ENCODE measurements at regions not wholly inside any gene's neighbourhood (a gene's known extent, or its start where the extent isn't known, plus 50 kb on each side); places are given as distances from the start of the nearest gene placed in this dataset.

- H3K27ac ChIP-seq, result no peak overlapping the region
- intact Hi-C loops (cut with DNase I), result loop anchor here in 1 of 10 donors (10.0 kb wide), 1 partner anchor 46 kb away; no protein-coding TSS in a partner anchor
- H3K4me1 ChIP-seq, result peaks cover 0 to 5% (median 0%) of the 10 kb centered on the region in 12 donors
- H3K9me3 ChIP-seq, result no peaks in the 10 kb centered on the region
- no peak for ATAC-seq
- H3K4me3 ChIP-seq, result no peak overlapping the region
- WGBS, 4 donors, result 91 to 96% (median 94%) methylated on average over 3 of the region's 3 CpGs
- TF ChIP-seq POLR2A (IDR thresholded peaks at IDR 0.05) (no peak), CTCF (IDR thresholded peaks at IDR 0.05) (no peak)
- no peaks in the 10 kb centered on the region for H3K36me3 ChIP-seq
- DNase-seq, result no peak
- no peaks in the 10 kb centered on the region for H3K27me3 ChIP-seq
Observed at GRCh38 chr20:23188377-23189169, 102.4 kb upstream of the CD93 start.

- ATAC-seq (peak; percentile 75 to 95 (median 94)), DNase-seq (peak in 4 of 5 donors; percentile 46 to 75 (median 48))
- intact Hi-C loops (cut with DNase I), result loop anchor here in 1 of 10 donors (10.0 kb wide), 1 partner anchor 47 kb away; no protein-coding TSS in a partner anchor
- H3K27me3 ChIP-seq, result no peaks in the 10 kb centered on the region
- no peaks in the 10 kb centered on the region for H3K9me3 ChIP-seq
- TF ChIP-seq CTCF (IDR thresholded peaks at IDR 0.05) (no peak), POLR2A (IDR thresholded peaks at IDR 0.05) (no peak)
- WGBS, 4 donors, result 39 to 72% (median 61%) methylated on average over 6 to 7 of the region's 7 CpGs
- no peak overlapping the region for H3K4me3 ChIP-seq
- no peaks in the 10 kb centered on the region for H3K36me3 ChIP-seq
- no peak overlapping the region for H3K27ac ChIP-seq
- H3K4me1 ChIP-seq, result peaks cover 0 to 5% (median 0%) of the 10 kb centered on the region in 12 donors
Observed at GRCh38 chr20:23187751-23188150, 101.6 kb upstream of the CD93 start.

- ATAC-seq (no peak), DNase-seq (no peak)
- no peak overlapping the region for H3K27ac ChIP-seq
- WGBS, 4 donors, result 79 to 97% (median 93%) methylated on average over 4 to 5 of the region's 5 CpGs
- no peak overlapping the region for H3K4me3 ChIP-seq
- no peaks in the 10 kb centered on the region for H3K27me3 ChIP-seq
- intact Hi-C loops (cut with DNase I), result loop anchor here in 1 of 10 donors (10.0 kb wide), 1 partner anchor 48 kb away; no protein-coding TSS in a partner anchor
- H3K9me3 ChIP-seq, result peaks cover 0 to 5% (median 0%) of the 10 kb centered on the region in 12 donors
- H3K4me1 ChIP-seq, result peaks cover 0 to 5% (median 0%) of the 10 kb centered on the region in 12 donors
- TF ChIP-seq CTCF (IDR thresholded peaks at IDR 0.05), result no peak
- TF ChIP-seq POLR2A (IDR thresholded peaks at IDR 0.05), result no peak
- H3K36me3 ChIP-seq, result no peaks in the 10 kb centered on the region
Observed at GRCh38 chr20:23186808-23187207, 100.7 kb upstream of the CD93 start.

- WGBS, 4 donors, result 32 to 57% (median 56%) methylated on average over 7 to 9 of the region's 9 CpGs
- Histone ChIP-seq H3K27me3 (no peaks in the 10 kb centered on the region), H3K4me1 (peaks cover 0 to 33% (median 14%) of the 10 kb centered on the region in 12 donors), H3K27ac (peak overlapping the region; percentile 33 to 84 (median 68)), H3K36me3 (no peaks in the 10 kb centered on the region), H3K9me3 (peaks cover 0 to 13% (median 0%) of the 10 kb centered on the region in 12 donors), H3K4me3 (no peak overlapping the region)
- TF ChIP-seq CTCF (IDR thresholded peaks at IDR 0.05) (peak in 1 of 12 donors; percentile 7), POLR2A (IDR thresholded peaks at IDR 0.05) (no peak)
- ATAC-seq (peak; percentile 83 to 93 (median 90)), DNase-seq (peak; percentile 71 to 86 (median 81))
- intact Hi-C loops (cut with DNase I), result loop anchor here in 1 of 10 donors (10.0 kb wide), 1 partner anchor 54 kb away; no protein-coding TSS in a partner anchor
Observed at GRCh38 chr20:23180451-23180921, 94.4 kb upstream of the CD93 start.

Measured in heart left ventricle (tissue), 16 donors.